ENCODE measurements at regions not wholly inside any gene's neighbourhood (a gene's known extent, or its start where the extent isn't known, plus 50 kb on each side); places are given as distances from the start of the nearest gene placed in this dataset.

DNA sequence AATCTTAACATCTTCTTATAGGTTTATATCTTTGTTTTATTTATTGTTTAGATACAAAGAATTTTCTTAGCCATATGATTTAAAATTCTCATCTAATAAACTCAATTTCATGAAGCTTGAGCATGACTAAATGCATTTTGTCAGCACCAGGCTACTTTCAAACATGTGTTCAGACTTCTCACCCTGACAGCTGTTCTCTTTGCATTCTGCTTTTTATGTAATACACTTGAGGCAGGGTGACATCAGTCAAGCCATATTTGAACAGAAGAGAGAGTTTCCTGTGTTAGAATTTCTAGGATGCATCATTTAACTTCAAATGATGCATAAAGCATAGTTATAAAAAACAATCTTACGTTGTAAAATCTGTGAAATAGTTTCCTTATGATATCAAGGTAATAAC lies 1295.1 kb upstream of the PCDH20 start:
- TF ChIP-seq, protein P1, sequence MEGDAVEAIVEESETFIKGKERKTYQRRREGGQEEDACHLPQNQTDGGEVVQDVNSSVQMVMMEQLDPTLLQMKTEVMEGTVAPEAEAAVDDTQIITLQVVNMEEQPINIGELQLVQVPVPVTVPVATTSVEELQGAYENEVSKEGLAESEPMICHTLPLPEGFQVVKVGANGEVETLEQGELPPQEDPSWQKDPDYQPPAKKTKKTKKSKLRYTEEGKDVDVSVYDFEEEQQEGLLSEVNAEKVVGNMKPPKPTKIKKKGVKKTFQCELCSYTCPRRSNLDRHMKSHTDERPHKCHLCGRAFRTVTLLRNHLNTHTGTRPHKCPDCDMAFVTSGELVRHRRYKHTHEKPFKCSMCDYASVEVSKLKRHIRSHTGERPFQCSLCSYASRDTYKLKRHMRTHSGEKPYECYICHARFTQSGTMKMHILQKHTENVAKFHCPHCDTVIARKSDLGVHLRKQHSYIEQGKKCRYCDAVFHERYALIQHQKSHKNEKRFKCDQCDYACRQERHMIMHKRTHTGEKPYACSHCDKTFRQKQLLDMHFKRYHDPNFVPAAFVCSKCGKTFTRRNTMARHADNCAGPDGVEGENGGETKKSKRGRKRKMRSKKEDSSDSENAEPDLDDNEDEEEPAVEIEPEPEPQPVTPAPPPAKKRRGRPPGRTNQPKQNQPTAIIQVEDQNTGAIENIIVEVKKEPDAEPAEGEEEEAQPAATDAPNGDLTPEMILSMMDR (IDR thresholded peaks at IDR 0.05; ENCODE audit: insufficient read depth, low read length, poor library complexity, severe bottlenecking) = no peak
- TF ChIP-seq EZH2phosphoT487 (conservative IDR thresholded peaks at IDR 0.05; ENCODE audit: low read length) = no peak
- no peaks in the 10 kb centered on the region for H3K9me3 ChIP-seq (ENCODE audit: insufficient read depth, low read length)
- no peaks in the 10 kb centered on the region for H3K27me3 ChIP-seq (ENCODE audit: low read length)
- H3K9ac ChIP-seq (ENCODE audit: low read length) = no peak overlapping the region
- H3K36me3 ChIP-seq (ENCODE audit: low read length) = no peaks in the 10 kb centered on the region
- no peaks in the 10 kb centered on the region for H3K9me2 ChIP-seq (replicated peaks; ENCODE audit: insufficient read depth, low read length)
- H3K4me3 ChIP-seq (ENCODE audit: insufficient read depth, low read length, poor library complexity, severe bottlenecking) = no peak overlapping the region
- H2AFZ ChIP-seq (ENCODE audit: low read depth, low read length, severe bottlenecking) = peak overlapping the region; percentile 62
- peak overlapping the region; percentile 12 for H3K4me2 ChIP-seq (ENCODE audit: low read depth, low read length, poor library complexity, severe bottlenecking)
- H3K79me2 ChIP-seq (ENCODE audit: insufficient read depth, low read length) = no peaks in the 10 kb centered on the region
- no peaks in the 10 kb centered on the region for H3F3A ChIP-seq (ENCODE audit: insufficient read depth)
- H3K27ac ChIP-seq (ENCODE audit: low read depth, low read length) = no peak overlapping the region
- no peaks in the 10 kb centered on the region for H4K20me1 ChIP-seq (ENCODE audit: low read depth, low read length)

GRCh38 chr13:62706048-62706447 lies 1290.4 kb upstream of the PCDH20 start:
- Histone ChIP-seq H3K27me3 (ENCODE audit: low read length) (no peaks in the 10 kb centered on the region), H3K9ac (ENCODE audit: low read length) (no peak overlapping the region), H3K27ac (ENCODE audit: low read depth, low read length) (no peak overlapping the region), H3K4me3 (ENCODE audit: insufficient read depth, low read length, poor library complexity, severe bottlenecking) (no peak overlapping the region), H3K4me2 (ENCODE audit: low read depth, low read length, poor library complexity, severe bottlenecking) (no peak overlapping the region), H3K9me2 (replicated peaks; ENCODE audit: insufficient read depth, low read length) (no peaks in the 10 kb centered on the region), H4K20me1 (ENCODE audit: low read depth, low read length) (no peaks in the 10 kb centered on the region), H3K36me3 (ENCODE audit: low read length) (no peaks in the 10 kb centered on the region), H3K79me2 (ENCODE audit: insufficient read depth, low read length) (no peaks in the 10 kb centered on the region), H3K9me3 (ENCODE audit: insufficient read depth, low read length) (no peaks in the 10 kb centered on the region), H2AFZ (ENCODE audit: low read depth, low read length, severe bottlenecking) (peak overlapping the region; percentile 27), H3F3A (ENCODE audit: insufficient read depth) (no peaks in the 10 kb centered on the region)
- no peak for TF ChIP-seq EZH2phosphoT487 (conservative IDR thresholded peaks at IDR 0.05; ENCODE audit: low read length)
- TF ChIP-seq, protein P1 (IDR thresholded peaks at IDR 0.05; ENCODE audit: insufficient read depth, low read length, poor library complexity, severe bottlenecking) = no peak

GRCh38 chr13:62704875-62705274 lies 1289.2 kb upstream of the PCDH20 start:
- Histone ChIP-seq H4K20me1 (ENCODE audit: low read depth, low read length) (no peaks in the 10 kb centered on the region), H3K27ac (ENCODE audit: low read depth, low read length) (no peak overlapping the region), H3K4me2 (ENCODE audit: low read depth, low read length, poor library complexity, severe bottlenecking) (no peak overlapping the region), H3K9me2 (replicated peaks; ENCODE audit: insufficient read depth, low read length) (no peaks in the 10 kb centered on the region), H3K79me2 (ENCODE audit: insufficient read depth, low read length) (no peaks in the 10 kb centered on the region), H3K36me3 (ENCODE audit: low read length) (no peaks in the 10 kb centered on the region), H3K4me3 (ENCODE audit: insufficient read depth, low read length, poor library complexity, severe bottlenecking) (no peak overlapping the region), H2AFZ (ENCODE audit: low read depth, low read length, severe bottlenecking) (no peak overlapping the region), H3F3A (ENCODE audit: insufficient read depth) (no peaks in the 10 kb centered on the region), H3K9ac (ENCODE audit: low read length) (no peak overlapping the region), H3K9me3 (ENCODE audit: insufficient read depth, low read length) (no peaks in the 10 kb centered on the region), H3K27me3 (ENCODE audit: low read length) (no peaks in the 10 kb centered on the region)
- TF ChIP-seq, protein P1 (IDR thresholded peaks at IDR 0.05; ENCODE audit: insufficient read depth, low read length, poor library complexity, severe bottlenecking) = no peak

DNA sequence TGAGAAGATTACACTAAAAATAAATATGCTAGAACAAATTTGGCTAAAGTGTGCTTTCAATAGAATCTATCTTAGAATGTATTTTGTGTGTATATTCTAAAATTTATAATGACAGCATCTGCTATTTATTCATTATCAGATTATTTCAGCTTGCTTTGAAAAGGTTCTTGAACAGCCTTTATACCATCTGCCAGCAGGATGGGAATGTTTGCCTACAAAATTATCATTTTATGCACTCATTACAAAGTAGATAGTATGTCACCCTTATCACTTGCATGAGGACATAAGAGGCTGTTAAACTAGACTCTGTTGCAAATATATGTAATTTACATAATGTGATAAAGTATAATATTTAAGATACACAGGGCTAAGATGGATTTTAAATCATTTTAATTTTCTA lies 1286.9 kb upstream of the PCDH20 start:
- Histone ChIP-seq H3K4me3 (ENCODE audit: insufficient read depth, low read length, poor library complexity, severe bottlenecking) (no peak overlapping the region), H3K9me3 (ENCODE audit: insufficient read depth, low read length) (no peaks in the 10 kb centered on the region), H3K27ac (ENCODE audit: low read depth, low read length) (no peak overlapping the region), H3K27me3 (ENCODE audit: low read length) (no peaks in the 10 kb centered on the region), H4K20me1 (ENCODE audit: low read depth, low read length) (no peaks in the 10 kb centered on the region), H3F3A (ENCODE audit: insufficient read depth) (no peaks in the 10 kb centered on the region), H3K4me2 (ENCODE audit: low read depth, low read length, poor library complexity, severe bottlenecking) (no peak overlapping the region), H3K9ac (ENCODE audit: low read length) (no peak overlapping the region), H3K36me3 (ENCODE audit: low read length) (no peaks in the 10 kb centered on the region), H2AFZ (ENCODE audit: low read depth, low read length, severe bottlenecking) (no peak overlapping the region), H3K9me2 (replicated peaks; ENCODE audit: insufficient read depth, low read length) (no peaks in the 10 kb centered on the region), H3K79me2 (ENCODE audit: insufficient read depth, low read length) (no peaks in the 10 kb centered on the region)
- TF ChIP-seq, protein P1 (IDR thresholded peaks at IDR 0.05; ENCODE audit: insufficient read depth, low read length, poor library complexity, severe bottlenecking) = no peak
- no peak for TF ChIP-seq EZH2phosphoT487 (conservative IDR thresholded peaks at IDR 0.05; ENCODE audit: low read length)

Data from SU-DHL-6 (cell line).